ENCODE measurements at regions not wholly inside any gene's neighbourhood (a gene's known extent, or its start where the extent isn't known, plus 50 kb on each side); places are given as distances from the start of the nearest gene placed in this dataset.

DNA sequence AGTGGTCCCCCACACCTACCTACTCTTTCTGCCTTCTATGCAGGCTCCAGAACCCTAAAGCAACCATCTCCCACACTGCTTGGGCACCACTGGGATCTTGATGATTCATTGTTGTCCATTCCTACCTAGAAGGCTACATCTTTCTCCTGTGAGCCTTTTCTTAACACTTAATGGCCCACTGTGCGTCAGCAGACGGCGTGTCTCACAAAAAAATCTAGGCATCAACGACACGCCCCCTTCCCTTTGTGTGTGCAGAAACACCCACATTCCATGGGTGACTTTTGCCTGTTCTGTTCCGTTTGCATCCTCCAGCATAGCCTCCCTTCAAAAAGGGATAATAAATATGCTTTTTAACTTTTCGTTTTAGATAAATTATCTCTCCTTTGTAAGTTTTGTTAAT lies 99.7 kb upstream of the CYRIA start:
- TF ChIP-seq ZBTB1 (tag by site-specific recombination; IDR thresholded peaks at IDR 0.05) = no peak
- TF ChIP-seq REST (tag by site-specific recombination; IDR thresholded peaks at IDR 0.05) = no peak
- TF ChIP-seq, protein P1, sequence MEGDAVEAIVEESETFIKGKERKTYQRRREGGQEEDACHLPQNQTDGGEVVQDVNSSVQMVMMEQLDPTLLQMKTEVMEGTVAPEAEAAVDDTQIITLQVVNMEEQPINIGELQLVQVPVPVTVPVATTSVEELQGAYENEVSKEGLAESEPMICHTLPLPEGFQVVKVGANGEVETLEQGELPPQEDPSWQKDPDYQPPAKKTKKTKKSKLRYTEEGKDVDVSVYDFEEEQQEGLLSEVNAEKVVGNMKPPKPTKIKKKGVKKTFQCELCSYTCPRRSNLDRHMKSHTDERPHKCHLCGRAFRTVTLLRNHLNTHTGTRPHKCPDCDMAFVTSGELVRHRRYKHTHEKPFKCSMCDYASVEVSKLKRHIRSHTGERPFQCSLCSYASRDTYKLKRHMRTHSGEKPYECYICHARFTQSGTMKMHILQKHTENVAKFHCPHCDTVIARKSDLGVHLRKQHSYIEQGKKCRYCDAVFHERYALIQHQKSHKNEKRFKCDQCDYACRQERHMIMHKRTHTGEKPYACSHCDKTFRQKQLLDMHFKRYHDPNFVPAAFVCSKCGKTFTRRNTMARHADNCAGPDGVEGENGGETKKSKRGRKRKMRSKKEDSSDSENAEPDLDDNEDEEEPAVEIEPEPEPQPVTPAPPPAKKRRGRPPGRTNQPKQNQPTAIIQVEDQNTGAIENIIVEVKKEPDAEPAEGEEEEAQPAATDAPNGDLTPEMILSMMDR (tag by site-specific recombination; IDR thresholded peaks at IDR 0.05) = no peak
- no peak for TF ChIP-seq BCL11A (tag by site-specific recombination; IDR thresholded peaks at IDR 0.05; ENCODE audit: low read depth)
- TF ChIP-seq, protein P2, sequence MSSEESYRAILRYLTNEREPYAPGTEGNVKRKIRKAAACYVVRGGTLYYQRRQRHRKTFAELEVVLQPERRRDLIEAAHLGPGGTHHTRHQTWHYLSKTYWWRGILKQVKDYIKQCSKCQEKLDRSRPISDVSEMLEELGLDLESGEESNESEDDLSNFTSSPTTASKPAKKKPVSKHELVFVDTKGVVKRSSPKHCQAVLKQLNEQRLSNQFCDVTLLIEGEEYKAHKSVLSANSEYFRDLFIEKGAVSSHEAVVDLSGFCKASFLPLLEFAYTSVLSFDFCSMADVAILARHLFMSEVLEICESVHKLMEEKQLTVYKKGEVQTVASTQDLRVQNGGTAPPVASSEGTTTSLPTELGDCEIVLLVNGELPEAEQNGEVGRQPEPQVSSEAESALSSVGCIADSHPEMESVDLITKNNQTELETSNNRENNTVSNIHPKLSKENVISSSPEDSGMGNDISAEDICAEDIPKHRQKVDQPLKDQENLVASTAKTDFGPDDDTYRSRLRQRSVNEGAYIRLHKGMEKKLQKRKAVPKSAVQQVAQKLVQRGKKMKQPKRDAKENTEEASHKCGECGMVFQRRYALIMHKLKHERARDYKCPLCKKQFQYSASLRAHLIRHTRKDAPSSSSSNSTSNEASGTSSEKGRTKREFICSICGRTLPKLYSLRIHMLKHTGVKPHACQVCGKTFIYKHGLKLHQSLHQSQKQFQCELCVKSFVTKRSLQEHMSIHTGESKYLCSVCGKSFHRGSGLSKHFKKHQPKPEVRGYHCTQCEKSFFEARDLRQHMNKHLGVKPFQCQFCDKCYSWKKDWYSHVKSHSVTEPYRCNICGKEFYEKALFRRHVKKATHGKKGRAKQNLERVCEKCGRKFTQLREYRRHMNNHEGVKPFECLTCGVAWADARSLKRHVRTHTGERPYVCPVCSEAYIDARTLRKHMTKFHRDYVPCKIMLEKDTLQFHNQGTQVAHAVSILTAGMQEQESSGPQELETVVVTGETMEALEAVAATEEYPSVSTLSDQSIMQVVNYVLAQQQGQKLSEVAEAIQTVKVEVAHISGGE (tag by site-specific recombination; conservative IDR thresholded peaks at IDR 0.05; ENCODE audit: low read depth) = no peak
- no peak for TF ChIP-seq ZNF837 (tag by site-specific recombination; IDR thresholded peaks at IDR 0.05)
- TF ChIP-seq ZNF398 (tag by site-specific recombination; IDR thresholded peaks at IDR 0.05) = no peak
- TF ChIP-seq ZBTB7A (tag by site-specific recombination; IDR thresholded peaks at IDR 0.05; ENCODE audit: low read depth) = no peak
- no peak for TF ChIP-seq ZNF510 (tag by site-specific recombination; IDR thresholded peaks at IDR 0.05; ENCODE audit: insufficient replicate concordance)
- TF ChIP-seq ZNF121 (tag by site-specific recombination; IDR thresholded peaks at IDR 0.05) = no peak
- TF ChIP-seq TRIM28 (IDR thresholded peaks at IDR 0.05; ENCODE audit: borderline replicate concordance, low read length) = no peak
- TF ChIP-seq ZNF701 (tag by site-specific recombination; IDR thresholded peaks at IDR 0.05) = no peak
- TF ChIP-seq KLF9 (tag by site-specific recombination; IDR thresholded peaks at IDR 0.05; ENCODE audit: low read depth) = no peak
